GM21619 (cell line): ENCODE measurements at regions not wholly inside any gene's neighbourhood (a gene's known extent, or its start where the extent isn't known, plus 50 kb on each side); places are given as distances from the start of the nearest gene placed in this dataset.
"Not testable (repeated sequence)": the region's sequence is repeated elsewhere in the genome, so short reads cannot be mapped to it uniquely, and the experiment has no call there.

Experiments
- ATAC-seq: cut with Tn5 transposase; IDR thresholded peaks from one replicate; pipeline ENCODE4 v1.9.1; 2021; ENCODE audit not compliant: unreplicated experiment

- ATAC-seq, result no peak
These were observed 142.8 kb downstream of the NECTIN1 start for GRCh38 chr11:119586181-119586580.

GRCh38 chr11:119585043-119585781, 143.8 kb downstream of the NECTIN1 start:
- no peak for ATAC-seq

- ATAC-seq, result no peak
These were observed 144.6 kb downstream of the NECTIN1 start for GRCh38 chr11:119584193-119585042.

GRCh38 chr11:119583585-119583984, 145.4 kb downstream of the NECTIN1 start:
- no peak for ATAC-seq

GRCh38 chr11:119581396-119581795, 147.6 kb downstream of the NECTIN1 start:
- not testable (repeated sequence) for ATAC-seq

- no peak for ATAC-seq
These were observed 148.2 kb downstream of the NECTIN1 start for GRCh38 chr11:119580751-119581150.

- ATAC-seq, result no peak
These were observed 148.9 kb downstream of the NECTIN1 start for GRCh38 chr11:119580081-119580480.

GRCh38 chr11:119578521-119579191, 150.3 kb downstream of the NECTIN1 start:
- no peak for ATAC-seq

- ATAC-seq, result no peak
These were observed 150.9 kb upstream of the THY1 start for GRCh38 chr11:119573858-119574257.

GRCh38 chr11:119572481-119573424, 149.8 kb upstream of the THY1 start:
- ATAC-seq, result no peak

- ATAC-seq, result no peak
These were observed 148.3 kb upstream of the THY1 start for GRCh38 chr11:119571311-119571710.

GRCh38 chr11:119567688-119568582, 145.0 kb upstream of the THY1 start:
- peak; percentile 78 for ATAC-seq

- no peak for ATAC-seq
These were observed 143.3 kb upstream of the THY1 start for GRCh38 chr11:119566319-119566718.

GRCh38 chr11:119565693-119566092, 142.7 kb upstream of the THY1 start:
- not testable (repeated sequence) for ATAC-seq

- no peak for ATAC-seq
These were observed 138.0 kb upstream of the THY1 start for GRCh38 chr11:119560961-119561360.

GRCh38 chr11:119560291-119560690, 137.3 kb upstream of the THY1 start:
- no peak for ATAC-seq

- no peak for ATAC-seq
These were observed 129.1 kb upstream of the THY1 start for GRCh38 chr11:119552106-119552485.

GRCh38 chr11:119551420-119552105, 128.6 kb upstream of the THY1 start:
- no peak for ATAC-seq
